A673 (cell line): ENCODE measurements at regions not wholly inside any gene's neighbourhood (a gene's known extent, or its start where the extent isn't known, plus 50 kb on each side); places are given as distances from the start of the nearest gene placed in this dataset.

Source experiments
- BruUV-seq: library from RNA; stranded (reverse); fragments of 400-500 nt; replicated peaks from 2 replicates; lab custom pipeline; 2021; lab: Mats Ljungman, UMichigan
- CTCF ChIA-PET: fragments of 300-600 bp; sonication (Branson Sonifier 250); formaldehyde crosslinking; loops from one replicate; lab custom pipeline; 2022; ENCODE audit warnings: antibody characterized with exemption; lab: Charles Lee
- POLR2A ChIA-PET: fragments of 300-600 bp; sonication (Branson Sonifier 250); formaldehyde crosslinking; loops from one replicate; lab custom pipeline; 2022; ENCODE audit warnings: antibody characterized with exemption; ENCODE audit not compliant: low non-redundant PET; lab: Charles Lee
- DNase-seq: peaks from one replicate; pipeline ENCODE4 v3.0.0-alpha.2; 2015; ENCODE audit warnings: low spot score
- H3K27ac ChIP-seq: fragments of 200-600 bp; sonication (generic); 2 replicates; pipeline ENCODE4 v1.5.1; 2016; ENCODE audit warnings: mixed run types, low read depth, mild to moderate bottlenecking, mixed read lengths, antibody characterized with exemption, low read length; ENCODE audit not compliant: poor library complexity, severe bottlenecking
- H3K27me3 ChIP-seq: fragments of 200-600 bp; sonication (generic); replicated peaks from 2 replicates; pipeline ENCODE4 v1.6.1; 2017; ENCODE audit warnings: mixed run types, low read depth, mild to moderate bottlenecking, mixed read lengths, antibody characterized with exemption, low read length; ENCODE audit not compliant: insufficient read depth, poor library complexity
- H3K36me3 ChIP-seq: fragments of 200-600 bp; sonication (generic); 2 replicates; pipeline ENCODE4 v1.6.1; 2016; ENCODE audit warnings: mixed run types, mild to moderate bottlenecking, mixed read lengths, antibody characterized with exemption, low read length; ENCODE audit not compliant: insufficient read depth, poor library complexity, severe bottlenecking
- H3K4me1 ChIP-seq: fragments of 200-600 bp; sonication (generic); 2 replicates; pipeline ENCODE4 v1.6.1; 2017; ENCODE audit warnings: mixed run types, mild to moderate bottlenecking, mixed read lengths, antibody characterized with exemption, low read length; ENCODE audit not compliant: insufficient read depth, poor library complexity, severe bottlenecking
- H3K4me3 ChIP-seq: fragments of 200-600 bp; sonication (generic); 2 replicates; pipeline ENCODE4 v1.5.1; 2016; ENCODE audit warnings: low read depth, mixed run types, mild to moderate bottlenecking, mixed read lengths, low read length; ENCODE audit not compliant: poor library complexity, severe bottlenecking
- H3K9me3 ChIP-seq: fragments of 200-600 bp; sonication (generic); 2 replicates; pipeline ENCODE4 v1.6.1; 2016; ENCODE audit warnings: mixed run types, low read depth, mild to moderate bottlenecking, mixed read lengths, antibody characterized with exemption, low read length; ENCODE audit not compliant: poor library complexity, severe bottlenecking
- CTCF ChIP-seq: fragments of 300-800, 200-600 bp; sonication (generic); conservative IDR thresholded peaks from 2 replicates; pipeline ENCODE4 v1.5.1; 2017; ENCODE audit warnings: low read depth, mild to moderate bottlenecking, antibody characterized with exemption, low read length, moderate library complexity, mixed read lengths
- EZH2 ChIP-seq: fragments of 200-600 bp; sonication (generic); IDR thresholded peaks from 2 replicates; pipeline ENCODE4 v1.6.1; 2017; ENCODE audit warnings: borderline replicate concordance, low read depth, mild to moderate bottlenecking, mixed read lengths, antibody characterized with exemption, low read length; ENCODE audit not compliant: poor library complexity, severe bottlenecking
- intact Hi-C: fragments of 100-400 bp; cut with micrococcal nuclease; formaldehyde crosslinking; loops from one replicate; pipeline ENCODE4 v1.10.0; 2022; ENCODE audit not compliant: unreplicated experiment

GRCh38 chr9:107888773-107889227, 399.2 kb upstream of the KLF4 start:
- Histone ChIP-seq H3K27me3 (no peaks in the 10 kb centered on the region), H3K27ac (no peak overlapping the region), H3K4me3 (no peak overlapping the region), H3K36me3 (no peaks in the 10 kb centered on the region), H3K9me3 (peaks cover 9% of the 10 kb centered on the region), H3K4me1 (no peaks in the 10 kb centered on the region)
- ChIA-PET POLR2A (no interaction called here), CTCF (no interaction called here)
- DNase-seq: no peak
- intact Hi-C loops: no loop called here
- TF ChIP-seq EZH2: no peak
- no peak for TF ChIP-seq CTCF
- BruUV-seq: no TSS peak

- BruUV-seq: no TSS peak
- DNase-seq: no peak
- Histone ChIP-seq H3K4me3 (no peak overlapping the region), H3K36me3 (no peaks in the 10 kb centered on the region), H3K4me1 (no peaks in the 10 kb centered on the region), H3K27me3 (no peaks in the 10 kb centered on the region), H3K27ac (no peak overlapping the region), H3K9me3 (peaks cover 9% of the 10 kb centered on the region)
- intact Hi-C loops: no loop called here
- ChIA-PET POLR2A (no interaction called here), CTCF (no interaction called here)
- TF ChIP-seq CTCF (no peak), EZH2 (no peak)
Measured at GRCh38 chr9:107886826-107887225, 397.3 kb upstream of the KLF4 start.

GRCh38 chr9:107883496-107884124, 394.0 kb upstream of the KLF4 start:
- DNase-seq: no peak
- intact Hi-C loops: no loop called here
- ChIA-PET POLR2A (no interaction called here), CTCF (no interaction called here)
- H3K27me3 ChIP-seq: no peaks in the 10 kb centered on the region
- peaks cover 5% of the 10 kb centered on the region for H3K9me3 ChIP-seq
- no peak overlapping the region for H3K4me3 ChIP-seq
- no peaks in the 10 kb centered on the region for H3K36me3 ChIP-seq
- no peaks in the 10 kb centered on the region for H3K4me1 ChIP-seq
- BruUV-seq: no TSS peak
- TF ChIP-seq CTCF: no peak
- TF ChIP-seq EZH2: no peak
- no peak overlapping the region for H3K27ac ChIP-seq
